ENCODE measurements at regions not wholly inside any gene's neighbourhood (a gene's known extent, or its start where the extent isn't known, plus 50 kb on each side); places are given as distances from the start of the nearest gene placed in this dataset.
"Not testable (repeated sequence)": the region's sequence is repeated elsewhere in the genome, so short reads cannot be mapped to it uniquely, and the experiment has no call there.

- Histone ChIP-seq H3K4me3 (no peak overlapping the region), H3K36me3 (ENCODE audit: low read depth) (no peaks in the 10 kb centered on the region), H3K4me1 (ENCODE audit: low read depth) (no peaks in the 10 kb centered on the region), H3K9me3 (no peaks in the 10 kb centered on the region)
- ATAC-seq (no peak), DNase-seq (no peak)
- no peak for TF ChIP-seq CTCF (IDR thresholded peaks at IDR 0.05)
- intact Hi-C loops (cut with DNase I, micrococcal nuclease), result no loop called here
Observed at GRCh38 chr12:90456248-90456647, 498.7 kb downstream of the CCER1 start.

DNA sequence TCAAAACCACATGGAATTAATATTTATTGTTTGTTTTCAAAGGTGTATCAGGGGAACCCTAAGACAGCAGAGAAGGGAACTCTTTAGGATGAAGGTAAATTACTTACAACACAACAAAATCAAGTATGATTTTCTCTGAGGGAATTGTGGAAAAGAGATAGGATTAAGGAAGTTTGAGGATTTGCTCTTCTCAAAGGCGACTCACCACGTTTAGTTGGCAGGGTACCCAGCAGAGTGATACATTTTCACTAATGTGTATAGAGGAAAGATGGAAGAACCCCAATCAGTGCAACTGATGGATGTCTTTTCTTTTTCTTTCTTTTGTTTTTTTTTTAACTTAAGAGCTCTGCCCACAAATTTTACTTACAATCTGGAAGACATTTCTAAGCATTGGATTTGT is 499.2 kb downstream of the CCER1 start:
- Histone ChIP-seq H3K4me3 (no peak overlapping the region), H3K4me1 (ENCODE audit: low read depth) (no peaks in the 10 kb centered on the region), H3K9me3 (no peaks in the 10 kb centered on the region), H3K36me3 (ENCODE audit: low read depth) (no peaks in the 10 kb centered on the region)
- ATAC-seq (no peak), DNase-seq (no peak)
- no peak for TF ChIP-seq CTCF (IDR thresholded peaks at IDR 0.05)
- intact Hi-C loops (cut with DNase I, micrococcal nuclease), result no loop called here

DNA sequence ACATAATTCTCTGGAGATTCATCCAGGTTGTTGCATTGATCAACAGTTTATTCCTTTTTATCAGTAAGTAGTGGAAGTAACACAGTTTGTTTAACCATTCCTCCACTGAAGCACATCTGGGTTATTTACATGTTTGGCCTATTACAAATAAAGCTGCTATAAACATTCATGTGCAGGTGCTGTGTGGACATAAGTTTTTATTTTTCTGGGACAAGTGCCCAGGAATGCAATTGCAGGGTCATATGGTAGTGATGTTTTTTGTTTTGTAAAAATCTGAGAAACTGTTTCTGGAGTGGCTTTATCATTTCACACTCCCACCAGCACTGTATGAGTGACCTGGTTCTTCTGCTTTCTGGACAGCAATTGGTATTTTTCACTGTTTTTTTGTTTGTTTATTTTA is 505.4 kb downstream of the CCER1 start:
- no peak for TF ChIP-seq CTCF (IDR thresholded peaks at IDR 0.05)
- intact Hi-C loops (cut with DNase I, micrococcal nuclease), result no loop called here
- no peak for ATAC-seq

DNA sequence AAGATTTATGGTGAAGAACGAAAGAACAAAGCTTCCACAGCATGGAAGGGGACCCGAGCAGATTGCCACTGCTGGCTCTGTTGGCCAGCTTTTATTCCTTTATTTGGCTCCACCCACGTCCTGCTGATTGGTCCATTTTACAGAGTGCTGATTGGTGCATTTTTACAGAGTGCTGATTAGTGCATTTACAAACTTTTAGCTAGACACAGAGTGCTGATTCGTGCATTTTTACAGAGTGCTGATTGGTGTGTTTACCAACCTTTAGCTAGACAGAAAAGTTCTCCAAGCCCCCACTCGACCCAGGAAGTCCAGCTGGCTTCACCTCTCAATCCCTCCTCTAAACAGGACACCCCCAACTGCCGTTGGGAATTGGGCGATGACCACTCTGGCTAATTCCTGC is 511.5 kb downstream of the CCER1 start:
- H3K4me1 ChIP-seq (ENCODE audit: low read depth); ATAC-seq; DNase-seq; intact Hi-C loops (cut with DNase I, micrococcal nuclease); H3K36me3 ChIP-seq (ENCODE audit: low read depth); H3K9me3 ChIP-seq; H3K4me3 ChIP-seq: not testable (repeated sequence)

More for the DNA sequence above, 505.4 kb downstream of the CCER1 start:
- H3K9me3 ChIP-seq, result no peaks in the 10 kb centered on the region
- no peaks in the 10 kb centered on the region for H3K4me1 ChIP-seq (ENCODE audit: low read depth)
- H3K36me3 ChIP-seq (ENCODE audit: low read depth), result no peaks in the 10 kb centered on the region
- no peak overlapping the region for H3K4me3 ChIP-seq
- DNase-seq, result no peak

DNA sequence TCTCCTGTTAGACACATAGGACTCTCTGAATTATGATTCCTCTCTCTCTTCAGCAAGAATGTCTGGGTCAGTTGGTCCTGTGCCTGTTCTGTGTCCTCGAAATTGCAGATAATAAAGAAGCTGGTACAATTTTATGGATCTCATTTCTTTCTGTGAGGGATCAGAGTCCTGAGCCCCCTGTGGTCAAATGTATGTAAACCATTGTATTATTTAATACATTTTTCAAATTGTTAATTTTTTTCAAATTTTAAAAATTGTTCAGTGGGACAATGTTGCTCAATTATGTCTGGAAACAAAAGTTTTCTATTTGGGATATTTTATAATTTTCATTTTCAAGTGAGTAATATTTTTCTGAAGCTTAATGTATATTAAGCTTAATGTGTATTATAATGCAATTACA is 513.5 kb downstream of the CCER1 start:
- intact Hi-C loops (cut with DNase I, micrococcal nuclease), result no loop called here
- Histone ChIP-seq H3K4me1 (ENCODE audit: low read depth) (no peaks in the 10 kb centered on the region), H3K9me3 (peaks cover 8% of the 10 kb centered on the region), H3K4me3 (no peak overlapping the region), H3K36me3 (ENCODE audit: low read depth) (no peaks in the 10 kb centered on the region)
- no peak for TF ChIP-seq CTCF (IDR thresholded peaks at IDR 0.05)
- ATAC-seq, result no peak
- DNase-seq, result no peak

GRCh38 chr12:90428881-90429280 is 526.1 kb downstream of the CCER1 start:
- no peaks in the 10 kb centered on the region for H3K4me1 ChIP-seq (ENCODE audit: low read depth)
- no peak for ATAC-seq
- H3K36me3 ChIP-seq (ENCODE audit: low read depth), result no peaks in the 10 kb centered on the region
- no peak for TF ChIP-seq CTCF (IDR thresholded peaks at IDR 0.05)
- no peaks in the 10 kb centered on the region for H3K9me3 ChIP-seq
- intact Hi-C loops (cut with DNase I, micrococcal nuclease), result no loop called here
- no peak for DNase-seq
- no peak overlapping the region for H3K4me3 ChIP-seq

All from mucosa of descending colon (tissue), 3 donors.